Lower leg skin (tissue), 4 donors: ENCODE measurements at regions not wholly inside any gene's neighbourhood (a gene's known extent, or its start where the extent isn't known, plus 50 kb on each side); places are given as distances from the start of the nearest gene placed in this dataset.

Source experiments
- DNase-seq, 2 donors: peaks; one replicate each; pipeline ENCODE4 v3.0.0-alpha.2; 2019; ENCODE audit warnings: low spot score in 2 of 2
- H3K4me3 ChIP-seq: fragments of 200-600 bp; sonication (generic); 2 replicates; pipeline ENCODE4 v1.5.1; 2017; ENCODE audit warnings: mild to moderate bottlenecking, low read depth; ENCODE audit not compliant: poor library complexity, severe bottlenecking
- CTCF ChIP-seq, 3 donors: fragments of 450-650 bp; IDR thresholded peaks; one replicate each; pipeline ENCODE4 v1.5.1; 2016; ENCODE audit warnings: antibody characterized with exemption in 3 of 3, mild to moderate bottlenecking in 3 of 3, moderate library complexity in 2 of 3
- POLR2A ChIP-seq, 2 donors: fragments of 450-650 bp; IDR thresholded peaks; one replicate each; pipeline ENCODE4 v1.6.1; 2016 to 2017; ENCODE audit warnings: antibody characterized with exemption in 2 of 2, mild to moderate bottlenecking in 1 of 2, moderate library complexity in 1 of 2
- WGBS, 2 donors: methylation state at CpG; one replicate each; pipeline ENCODE4 v1.1.5; 2018; 5-methylcytosine and 5-hydroxymethylcytosine counted together
- intact Hi-C: fragments of 100-400 bp; cut with DNase I; formaldehyde crosslinking; loops from one replicate; pipeline ENCODE4 v1.15.0; 2023; ENCODE audit warnings: low total_unique reads

DNA sequence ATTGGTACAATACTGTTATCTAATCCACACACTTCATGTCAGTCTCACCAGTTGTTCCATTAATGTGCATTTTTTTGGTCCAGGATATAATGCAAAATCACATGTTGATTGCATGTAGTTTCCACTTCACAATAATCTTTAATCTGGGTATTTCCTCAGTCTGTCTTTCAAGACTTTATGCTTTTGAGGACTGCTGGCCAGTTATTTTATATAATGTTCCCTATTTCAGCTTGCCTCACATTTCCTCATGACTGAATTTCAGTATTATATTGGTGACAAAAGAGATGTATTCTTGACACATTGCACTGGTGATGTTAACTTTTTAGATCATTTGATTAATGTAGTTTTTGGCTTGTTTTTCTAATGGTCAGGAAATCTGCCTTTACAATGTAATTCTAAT, 368.3 kb downstream of the IRS2 start:
- intact Hi-C loops, result no loop called here
- no peak overlapping the region for H3K4me3 ChIP-seq
- TF ChIP-seq POLR2A (IDR thresholded peaks at IDR 0.05) (no peak), CTCF (IDR thresholded peaks at IDR 0.05) (no peak)
- DNase-seq, result no peak

DNA sequence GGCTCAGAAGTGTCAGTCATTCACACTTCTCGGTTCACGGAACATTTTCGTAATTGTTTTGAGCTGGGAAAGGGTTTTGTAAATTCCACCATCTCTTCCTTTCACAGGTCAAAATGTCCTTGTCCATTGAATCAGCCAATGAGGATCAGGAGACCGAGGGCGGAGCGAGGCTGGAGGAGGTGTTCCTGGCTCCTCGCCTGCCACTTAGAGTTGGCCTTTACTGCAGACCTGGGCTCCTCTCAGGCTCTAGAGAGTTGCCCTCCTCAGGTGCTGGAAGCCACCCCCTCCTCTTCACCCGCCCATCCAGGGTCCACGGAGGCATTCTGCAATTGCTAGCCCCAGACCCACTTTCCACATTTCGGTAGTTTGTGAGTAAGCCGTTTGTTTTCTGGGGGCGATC, 370.4 kb downstream of the IRS2 start:
- WGBS, 2 donors, result 83 to 91% methylated on average over 12 of the region's 12 CpGs
- peak in 1 of 2 donors; percentile 73 for DNase-seq
- H3K4me3 ChIP-seq, result no peak overlapping the region
- no peak for TF ChIP-seq CTCF (IDR thresholded peaks at IDR 0.05)
- TF ChIP-seq POLR2A (IDR thresholded peaks at IDR 0.05), result no peak
- intact Hi-C loops, result no loop called here

GRCh38 chr13:109415057-109415456, 371.3 kb downstream of the IRS2 start:
- intact Hi-C loops, result no loop called here
- TF ChIP-seq CTCF (IDR thresholded peaks at IDR 0.05) (no peak), POLR2A (IDR thresholded peaks at IDR 0.05) (no peak)
- WGBS, 2 donors, result 68 to 71% methylated on average over 4 of the region's 4 CpGs
- no peak for DNase-seq
- no peak overlapping the region for H3K4me3 ChIP-seq

- TF ChIP-seq POLR2A (IDR thresholded peaks at IDR 0.05) (no peak), CTCF (IDR thresholded peaks at IDR 0.05) (no peak)
- 20 to 23% methylated on average over 14 of the region's 14 CpGs for WGBS, 2 donors
These were observed 374.0 kb downstream of the IRS2 start for GRCh38 chr13:109412283-109412901.

DNA sequence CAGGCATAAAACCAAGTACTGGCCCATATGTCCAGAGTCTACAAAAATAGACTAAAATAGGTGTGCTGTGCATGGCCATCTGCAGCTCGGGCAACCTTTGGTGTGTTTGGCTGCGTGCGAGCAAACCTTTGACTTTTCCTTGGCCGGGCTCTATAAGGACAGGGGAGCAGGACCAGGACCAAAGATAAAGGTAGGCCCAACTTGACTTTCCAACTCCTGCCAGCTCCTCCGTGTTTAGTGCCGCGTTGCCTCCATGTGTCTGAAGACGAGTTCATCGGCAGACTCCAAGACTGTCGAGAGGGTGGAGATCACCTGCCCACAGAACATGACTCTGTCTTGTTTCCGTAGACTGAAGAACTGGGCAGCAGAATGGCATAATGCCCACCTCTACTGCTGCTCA, 375.5 kb downstream of the IRS2 start:
- 91 to 96% methylated on average over 10 to 11 of the region's 11 CpGs for WGBS, 2 donors
- H3K4me3 ChIP-seq, result no peak overlapping the region
- intact Hi-C loops, result no loop called here
- peak in 1 of 2 donors; percentile 60 for DNase-seq
- TF ChIP-seq CTCF (IDR thresholded peaks at IDR 0.05), result no peak
- TF ChIP-seq POLR2A (IDR thresholded peaks at IDR 0.05), result no peak

More at GRCh38 chr13:109412283-109412901, 374.0 kb downstream of the IRS2 start:
- intact Hi-C loops, result no loop called here
- H3K4me3 ChIP-seq, result no peak overlapping the region
- peak in 1 of 2 donors; percentile 74 for DNase-seq
